Prostate gland (tissue), 2 donors: ENCODE measurements at regions not wholly inside any gene's neighbourhood (a gene's known extent, or its start where the extent isn't known, plus 50 kb on each side); places are given as distances from the start of the nearest gene placed in this dataset.
A peak's percentile ranks its signal among the peaks of the same experiment; 100 is the strongest.

Experiments used
- DNase-seq: peaks from one replicate; pipeline ENCODE4 v3.0.0-alpha.2; 2019; ENCODE audit warnings: low spot score
- H3K27ac ChIP-seq, 2 donors: fragments of 200-600 bp; sonication (generic); 2 replicates each; pipeline ENCODE4 v1.5.1; 2017 to 2019
- H3K27me3 ChIP-seq: fragments of 200-600 bp; sonication (generic); replicated peaks from 2 replicates; pipeline ENCODE4 v1.5.1; 2019; ENCODE audit not compliant: insufficient read depth
- H3K36me3 ChIP-seq, 2 donors: fragments of 200-600 bp; sonication (generic); 1 replicate in 1 of 2; 2 replicates in 1 of 2; pipeline versions ENCODE4 v1.5.1 to v1.8.1; 2017 to 2019
- H3K4me1 ChIP-seq: fragments of 200-600 bp; sonication (generic); replicated peaks from 2 replicates; pipeline ENCODE4 v1.5.1; 2019
- H3K4me3 ChIP-seq, 2 donors: fragments of 200-600 bp; sonication (generic); 2 replicates each; pipeline ENCODE4 v1.5.1; 2017 to 2019
- H3K9me3 ChIP-seq: fragments of 200-600 bp; sonication (generic); 2 replicates; pipeline ENCODE4 v1.5.1; 2017
- POLR2A ChIP-seq: fragments of 450-650 bp; IDR thresholded peaks from one replicate; pipeline ENCODE4 v1.6.1; 2016; ENCODE audit warnings: antibody characterized with exemption, mild to moderate bottlenecking
- POLR2AphosphoS5 ChIP-seq: sonication (generic); formaldehyde crosslinking; IDR thresholded peaks from one replicate; pipeline ENCODE4 v1.6.1; 2017; ENCODE audit warnings: antibody characterized with exemption
- WGBS: methylation state at CpG from one replicate; pipeline ENCODE4 v1.1.5; 2018; 5-methylcytosine and 5-hydroxymethylcytosine counted together
- intact Hi-C: fragments of 100-400 bp; cut with DNase I; formaldehyde crosslinking; loops from one replicate; pipeline ENCODE4 v1.14.2; 2022
- TF ChIP-seq, protein P1 (sequence below), 4 experiments: fragments of 200-600 bp in 2 of 4; fragments of 450-650 bp in 2 of 4; sonication (generic) in 2 of 4; IDR thresholded peaks; 1 replicate in 3 of 4; 2 replicates in 1 of 4; pipeline ENCODE4 v1.5.1; 2016 to 2019; ENCODE audit warnings: antibody characterized with exemption in 4 of 4, mild to moderate bottlenecking in 2 of 4, moderate library complexity in 2 of 4

GRCh38 chr17:77455891-77456260, 315.1 kb downstream of the SEC14L1 start:
- Histone ChIP-seq H3K4me3 (no peak overlapping the region), H3K4me1 (peaks cover 41% of the 10 kb centered on the region)

DNA sequence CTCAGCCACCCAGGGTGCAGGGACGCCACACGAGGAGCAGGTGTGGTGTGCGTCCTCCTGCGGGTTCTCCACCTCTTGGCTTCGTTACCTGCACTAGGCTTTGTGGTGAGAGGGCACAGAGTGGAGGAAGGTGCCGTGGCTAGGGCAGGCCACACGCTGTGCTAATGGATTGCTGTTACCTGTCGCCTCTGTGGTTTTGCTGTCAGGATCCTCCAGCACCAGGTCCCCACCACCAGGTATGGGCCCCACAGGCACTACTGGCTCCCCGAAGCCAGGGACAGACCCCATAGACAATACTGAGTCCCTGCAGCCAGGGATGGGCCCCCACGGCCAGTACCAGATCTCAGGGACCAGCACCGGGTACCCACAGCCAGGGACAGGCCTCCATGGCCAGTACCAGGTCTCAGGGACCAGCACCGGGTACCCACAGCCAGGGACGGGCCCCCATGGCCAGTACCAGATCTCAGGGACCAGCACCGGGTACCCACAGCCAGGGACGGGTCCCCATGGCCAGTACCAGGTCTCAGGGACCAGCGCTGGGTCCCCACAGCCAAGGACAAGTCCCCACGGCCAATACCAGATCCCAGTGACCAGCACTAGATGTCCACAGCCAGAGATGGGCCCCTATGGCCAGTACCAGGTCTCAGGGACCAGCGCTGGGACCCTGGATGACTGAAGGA, 315.6 kb downstream of the SEC14L1 start:
- peaks cover 41% of the 10 kb centered on the region for H3K4me1 ChIP-seq
- H3K27me3 ChIP-seq, result no peaks in the 10 kb centered on the region
- H3K27ac ChIP-seq, result peak overlapping the region; percentile 81 to 91
- no peak for DNase-seq
- H3K36me3 ChIP-seq, result no peaks in the 10 kb centered on the region
- intact Hi-C loops, result no loop called here
- 72% methylated on average over 18 of the region's 18 CpGs for WGBS
- TF ChIP-seq POLR2A (no peak), POLR2AphosphoS5 (no peak)
- TF ChIP-seq, protein P1, sequence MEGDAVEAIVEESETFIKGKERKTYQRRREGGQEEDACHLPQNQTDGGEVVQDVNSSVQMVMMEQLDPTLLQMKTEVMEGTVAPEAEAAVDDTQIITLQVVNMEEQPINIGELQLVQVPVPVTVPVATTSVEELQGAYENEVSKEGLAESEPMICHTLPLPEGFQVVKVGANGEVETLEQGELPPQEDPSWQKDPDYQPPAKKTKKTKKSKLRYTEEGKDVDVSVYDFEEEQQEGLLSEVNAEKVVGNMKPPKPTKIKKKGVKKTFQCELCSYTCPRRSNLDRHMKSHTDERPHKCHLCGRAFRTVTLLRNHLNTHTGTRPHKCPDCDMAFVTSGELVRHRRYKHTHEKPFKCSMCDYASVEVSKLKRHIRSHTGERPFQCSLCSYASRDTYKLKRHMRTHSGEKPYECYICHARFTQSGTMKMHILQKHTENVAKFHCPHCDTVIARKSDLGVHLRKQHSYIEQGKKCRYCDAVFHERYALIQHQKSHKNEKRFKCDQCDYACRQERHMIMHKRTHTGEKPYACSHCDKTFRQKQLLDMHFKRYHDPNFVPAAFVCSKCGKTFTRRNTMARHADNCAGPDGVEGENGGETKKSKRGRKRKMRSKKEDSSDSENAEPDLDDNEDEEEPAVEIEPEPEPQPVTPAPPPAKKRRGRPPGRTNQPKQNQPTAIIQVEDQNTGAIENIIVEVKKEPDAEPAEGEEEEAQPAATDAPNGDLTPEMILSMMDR (IDR thresholded peaks at IDR 0.05), result no peak
- H3K9me3 ChIP-seq, result no peaks in the 10 kb centered on the region
- no peak overlapping the region for H3K4me3 ChIP-seq

More at GRCh38 chr17:77455891-77456260, 315.1 kb downstream of the SEC14L1 start:
- intact Hi-C loops, result no loop called here
- TF ChIP-seq POLR2AphosphoS5 (no peak), POLR2A (no peak)
- TF ChIP-seq, protein P1 (IDR thresholded peaks at IDR 0.05), result no peak
- DNase-seq, result no peak
- no peaks in the 10 kb centered on the region for H3K9me3 ChIP-seq
- H3K36me3 ChIP-seq, result no peaks in the 10 kb centered on the region
- 52% methylated on average over 16 of the region's 16 CpGs for WGBS
- no peaks in the 10 kb centered on the region for H3K27me3 ChIP-seq
- peak overlapping the region; percentile 81 to 91 for H3K27ac ChIP-seq

GRCh38 chr17:77456951-77457548, 316.3 kb downstream of the SEC14L1 start:
- H3K4me3 ChIP-seq, result no peak overlapping the region
- no peaks in the 10 kb centered on the region for H3K9me3 ChIP-seq
- H3K36me3 ChIP-seq, result no peaks in the 10 kb centered on the region
- intact Hi-C loops, result no loop called here
- WGBS, result 68% methylated on average over 18 of the region's 18 CpGs
- H3K4me1 ChIP-seq, result peaks cover 39% of the 10 kb centered on the region
- TF ChIP-seq POLR2AphosphoS5, result no peak
- TF ChIP-seq, protein P1 (IDR thresholded peaks at IDR 0.05), result no peak
- TF ChIP-seq POLR2A, result no peak
- no peak for DNase-seq
- H3K27me3 ChIP-seq, result no peaks in the 10 kb centered on the region
- H3K27ac ChIP-seq, result peak overlapping the region; percentile 81 to 91

GRCh38 chr17:77457572-77458201, 316.9 kb downstream of the SEC14L1 start:
- intact Hi-C loops, result no loop called here
- H3K4me1 ChIP-seq, result peaks cover 35% of the 10 kb centered on the region
- WGBS, result 66% methylated on average over 14 of the region's 14 CpGs
- no peaks in the 10 kb centered on the region for H3K9me3 ChIP-seq
- H3K36me3 ChIP-seq, result no peaks in the 10 kb centered on the region
- H3K27ac ChIP-seq, result peak overlapping the region in 1 of 2 donors; percentile 1
- DNase-seq, result no peak
- TF ChIP-seq POLR2A, result no peak
- TF ChIP-seq, protein P1 (IDR thresholded peaks at IDR 0.05), result no peak
- H3K4me3 ChIP-seq, result no peak overlapping the region
- no peaks in the 10 kb centered on the region for H3K27me3 ChIP-seq
